Kidney epithelial cell (primary cell): ENCODE measurements at regions not wholly inside any gene's neighbourhood (a gene's known extent, or its start where the extent isn't known, plus 50 kb on each side); places are given as distances from the start of the nearest gene placed in this dataset.

Experiments used
- DNase-seq: peaks from one replicate; pipeline ENCODE4 v3.0.0-alpha.2; 2010; ENCODE audit warnings: low read depth
- H3K27me3 ChIP-seq: 2 replicates; pipeline ENCODE4 v1.6.0; 2011; ENCODE audit warnings: low read length; ENCODE audit not compliant: control insufficient read depth, insufficient read depth
- H3K36me3 ChIP-seq: 2 replicates; pipeline ENCODE4 v1.5.1; 2011; ENCODE audit warnings: low read length; ENCODE audit not compliant: control insufficient read depth, insufficient read depth
- H3K4me3 ChIP-seq: 2 replicates; pipeline ENCODE4 v1.5.1; 2011; ENCODE audit warnings: low read depth, mild to moderate bottlenecking, control low read depth, low read length
- CTCF ChIP-seq: IDR thresholded peaks from 2 replicates; pipeline ENCODE4 v1.5.1; 2011; ENCODE audit warnings: mild to moderate bottlenecking, moderate library complexity, low read length, control low read depth, inconsistent platforms; ENCODE audit not compliant: insufficient read depth, poor library complexity, severe bottlenecking

GRCh38 chr4:24392613-24393012, 191.7 kb downstream of the DHX15 start:
- H3K27me3 ChIP-seq = no peaks in the 10 kb centered on the region
- no peak for DNase-seq
- TF ChIP-seq CTCF = no peak
- H3K36me3 ChIP-seq = no peaks in the 10 kb centered on the region
- no peak overlapping the region for H3K4me3 ChIP-seq

GRCh38 chr4:24382381-24382780, 202.0 kb downstream of the DHX15 start:
- DNase-seq = peak; percentile 84
- Histone ChIP-seq H3K27me3 (no peaks in the 10 kb centered on the region), H3K4me3 (no peak overlapping the region), H3K36me3 (no peaks in the 10 kb centered on the region)
- no peak for TF ChIP-seq CTCF

- Histone ChIP-seq H3K27me3 (no peaks in the 10 kb centered on the region), H3K4me3 (no peak overlapping the region), H3K36me3 (no peaks in the 10 kb centered on the region)
- TF ChIP-seq CTCF = no peak
- no peak for DNase-seq
These were observed 203.2 kb downstream of the DHX15 start for GRCh38 chr4:24380957-24381665.

GRCh38 chr4:24373704-24374103, 210.7 kb downstream of the DHX15 start:
- no peaks in the 10 kb centered on the region for H3K27me3 ChIP-seq
- TF ChIP-seq CTCF = no peak

GRCh38 chr4:24372881-24373280, 211.5 kb downstream of the DHX15 start:
- TF ChIP-seq CTCF = no peak
- no peak for DNase-seq
- H3K27me3 ChIP-seq = no peaks in the 10 kb centered on the region
- no peak overlapping the region for H3K4me3 ChIP-seq
- H3K36me3 ChIP-seq = no peaks in the 10 kb centered on the region

More at GRCh38 chr4:24373704-24374103, 210.7 kb downstream of the DHX15 start:
- no peak for DNase-seq
- Histone ChIP-seq H3K36me3 (no peaks in the 10 kb centered on the region), H3K4me3 (no peak overlapping the region)

- no peak for DNase-seq
- no peaks in the 10 kb centered on the region for H3K27me3 ChIP-seq
- H3K4me3 ChIP-seq = no peak overlapping the region
- no peaks in the 10 kb centered on the region for H3K36me3 ChIP-seq
- TF ChIP-seq CTCF = no peak
These were observed 212.0 kb downstream of the DHX15 start for GRCh38 chr4:24372341-24372740.
